ENCODE measurements at regions not wholly inside any gene's neighbourhood (a gene's known extent, or its start where the extent isn't known, plus 50 kb on each side); places are given as distances from the start of the nearest gene placed in this dataset.
A peak's percentile ranks its signal among the peaks of the same experiment; 100 is the strongest.

DNA sequence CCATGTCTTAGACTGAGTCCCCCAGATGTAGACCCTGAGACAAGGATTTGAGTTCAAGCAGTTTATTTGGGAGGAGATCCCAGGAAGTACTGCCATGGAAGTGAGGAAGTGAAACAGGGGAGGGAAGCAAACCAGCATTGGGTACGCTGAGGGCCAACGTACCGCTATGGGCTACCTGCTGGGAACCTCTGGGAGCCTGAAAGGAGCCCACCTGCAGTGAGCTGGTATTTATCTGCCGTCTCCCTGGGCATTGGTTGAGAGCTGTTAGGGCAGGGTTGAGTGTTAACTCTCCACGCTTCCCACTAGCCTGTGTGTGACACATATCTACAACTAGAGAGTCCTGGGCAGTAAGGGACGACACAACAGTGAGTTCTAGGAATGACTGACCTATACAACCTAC, 131.6 kb upstream of the SLC24A2 start:
- Histone ChIP-seq H3K79me1 (ENCODE audit: low read depth, low read length) (no peaks in the 10 kb centered on the region; the same call in 1 of the 2 replicates), H3K27me3 (replicated peaks in 1 of 4; ENCODE audit: control insufficient read depth in 3 of 4, extremely low read depth in 1 of 4, insufficient read depth in 3 of 4, low read length in 3 of 4) (no peaks in the 10 kb centered on the region), H3K36me3 (ENCODE audit: control insufficient read depth in 2 of 4, insufficient read depth in 4 of 4, low read length in 3 of 4) (no peaks in the 10 kb centered on the region), H2BK5ac (ENCODE audit: low read depth, low read length) (0 out of 2 replicates have a peak overlapping the region, but pooled peaks have one; percentile 1), H3K18ac (ENCODE audit: extremely low read depth, low read length) (no peak overlapping the region), H3K4me3 (ENCODE audit: extremely low read depth in 1 of 4, insufficient read depth in 2 of 4, low read depth in 3 of 4, low read length in 4 of 4) (no peak overlapping the region), H3K23me2 (ENCODE audit: low read depth, low read length) (no peaks in the 10 kb centered on the region), H3K4ac (replicated peaks; ENCODE audit: insufficient read length, low read depth, low read length) (no peak overlapping the region), H2BK12ac (ENCODE audit: low read depth, low read length) (peak overlapping the region; percentile 91; the same call in 1 of the 2 replicates), H3K9me3 (ENCODE audit: insufficient read depth in 2 of 2, low read depth in 1 of 2, low read length in 1 of 2) (no peaks in the 10 kb centered on the region), H3K9ac (replicated peaks in 1 of 4; ENCODE audit: extremely low read depth in 1 of 4, low read depth in 3 of 4, low read length in 3 of 4) (no peak overlapping the region), H4K5ac (ENCODE audit: insufficient read length, low read depth, low read length) (no peak overlapping the region), H3K23ac (ENCODE audit: insufficient read length) (no peak overlapping the region), H3K27ac (ENCODE audit: low read depth, low read length) (no peak overlapping the region), H4K91ac (replicated peaks; ENCODE audit: insufficient read length, low read length) (peak overlapping the region; percentile 73), H2BK15ac (ENCODE audit: low read length) (no peak overlapping the region), H2BK120ac (replicated peaks; ENCODE audit: low read depth, low read length) (peak overlapping the region; percentile 75), H3K79me2 (ENCODE audit: control insufficient read depth in 1 of 2, insufficient read depth in 2 of 2, low read length in 2 of 2) (no peaks in the 10 kb centered on the region), H3K14ac (ENCODE audit: insufficient read length) (no peak overlapping the region), H2AFZ (ENCODE audit: low read length) (no peak overlapping the region), H4K20me1 (replicated peaks in 1 of 2; ENCODE audit: control insufficient read depth in 1 of 2, insufficient read depth in 2 of 2, low read length in 2 of 2) (no peaks in the 10 kb centered on the region), H2BK20ac (ENCODE audit: low read length) (no peak overlapping the region), H3K4me2 (ENCODE audit: insufficient read depth in 1 of 2, low read depth in 2 of 2, low read length in 2 of 2) (no peak overlapping the region), H3K56ac (replicated peaks; ENCODE audit: insufficient read length, low read depth, low read length) (no peak overlapping the region), H3K4me1 (replicated peaks in 1 of 4; ENCODE audit: control insufficient read depth in 3 of 4, insufficient read depth in 4 of 4, low read length in 3 of 4) (no peaks in the 10 kb centered on the region), H4K8ac (ENCODE audit: extremely low read depth, insufficient read depth, low read length) (no peak overlapping the region), H2AK5ac (ENCODE audit: low read depth, low read length) (peak overlapping the region; percentile 32; the same call in 1 of the 2 replicates)
- DNase-seq (ENCODE audit: low read depth in 1 of 2, low spot score in 2 of 2) (no peak), FAIRE-seq (peak; percentile 81)
- ChIA-PET POLR2A (ENCODE audit: partially characterized antibody) (no interaction called here), CTCF (ENCODE audit: partially characterized antibody) (interaction anchor here (2.8 kb wide), 1 partner anchor 455 kb away, joined by 13 read pairs; no protein-coding TSS in a partner anchor)
- 70% methylated on average over 6 of the region's 6 CpGs; no CpG with 5 or more reads in 1 of the 2 experiments for WGBS, 2 experiments (ENCODE audit: extremely low coverage in 1 of 2, insufficient coverage in 1 of 2, insufficient read length in 1 of 2, insufficient replicate concordance in 2 of 2, low coverage in 1 of 2, low lambda C conversion rate in 2 of 2, missing lambda C conversion rate in 1 of 2)
- TF ChIP-seq, protein P1, sequence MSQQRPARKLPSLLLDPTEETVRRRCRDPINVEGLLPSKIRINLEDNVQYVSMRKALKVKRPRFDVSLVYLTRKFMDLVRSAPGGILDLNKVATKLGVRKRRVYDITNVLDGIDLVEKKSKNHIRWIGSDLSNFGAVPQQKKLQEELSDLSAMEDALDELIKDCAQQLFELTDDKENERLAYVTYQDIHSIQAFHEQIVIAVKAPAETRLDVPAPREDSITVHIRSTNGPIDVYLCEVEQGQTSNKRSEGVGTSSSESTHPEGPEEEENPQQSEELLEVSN (IDR thresholded peaks at IDR 0.05) = no peak
- no peak for TF ChIP-seq JUN (IDR thresholded peaks at IDR 0.05; ENCODE audit: low read depth, low read length)
- TF ChIP-seq KDM1A (IDR thresholded peaks at IDR 0.05; ENCODE audit: borderline replicate concordance, low read length) = no peak
- TF ChIP-seq CHD1 (IDR thresholded peaks at IDR 0.05; ENCODE audit: low read depth, low read length) = no peak
- TF ChIP-seq EP300 (IDR thresholded peaks at IDR 0.05; ENCODE audit: borderline replicate concordance in 1 of 2, low read depth in 2 of 2, low read length in 2 of 2) = no peak
- no peak for TF ChIP-seq SP4 (IDR thresholded peaks at IDR 0.05; ENCODE audit: low read length)
- no peak for TF ChIP-seq POU5F1 (IDR thresholded peaks at IDR 0.05; ENCODE audit: low read depth, low read length)
- no peak for TF ChIP-seq RAD21 (IDR thresholded peaks at IDR 0.05 in 1 of 2, conservative IDR thresholded peaks at IDR 0.05 in 1 of 2; ENCODE audit: low read depth in 2 of 2, low read length in 2 of 2)
- TF ChIP-seq CEBPB (IDR thresholded peaks at IDR 0.05; ENCODE audit: low read depth, low read length) = no peak
- no peak for TF ChIP-seq TBP (IDR thresholded peaks at IDR 0.05; ENCODE audit: low read depth, low read length)
- TF ChIP-seq TAF1 (IDR thresholded peaks at IDR 0.05; ENCODE audit: low read depth, low read length) = no peak
- TF ChIP-seq NRF1 (IDR thresholded peaks at IDR 0.05; ENCODE audit: low read depth, low read length) = no peak
- TF ChIP-seq ZNF274 (IDR thresholded peaks at IDR 0.05; ENCODE audit: borderline replicate concordance, extremely low read depth, low read length) = no peak
- no peak for TF ChIP-seq SP2 (IDR thresholded peaks at IDR 0.05; ENCODE audit: low read length)
- no peak for TF ChIP-seq BCL11A (IDR thresholded peaks at IDR 0.05; ENCODE audit: low read depth in 2 of 2, low read length in 2 of 2)

Measured in H1 (cell line).